Peyer's patch (tissue), 4 donors: ENCODE measurements at regions not wholly inside any gene's neighbourhood (a gene's known extent, or its start where the extent isn't known, plus 50 kb on each side); places are given as distances from the start of the nearest gene placed in this dataset.

Source experiments
- POLR2A ChIP-seq, 2 donors: fragments of 450-650 bp; IDR thresholded peaks; one replicate each; pipeline ENCODE4 v1.5.1; 2017; ENCODE audit warnings: antibody characterized with exemption in 2 of 2, mild to moderate bottlenecking in 2 of 2, moderate library complexity in 2 of 2
- TF ChIP-seq, protein P1 (sequence below), 6 experiments: fragments of 450-650 bp in 4 of 6; fragments of 200-600 bp in 2 of 6; sonication (generic) in 1 of 6; IDR thresholded peaks; one replicate each; pipeline ENCODE4 v1.5.1; 2017 to 2019; ENCODE audit warnings: antibody characterized with exemption in 6 of 6, mild to moderate bottlenecking in 3 of 6, moderate library complexity in 1 of 6

DNA sequence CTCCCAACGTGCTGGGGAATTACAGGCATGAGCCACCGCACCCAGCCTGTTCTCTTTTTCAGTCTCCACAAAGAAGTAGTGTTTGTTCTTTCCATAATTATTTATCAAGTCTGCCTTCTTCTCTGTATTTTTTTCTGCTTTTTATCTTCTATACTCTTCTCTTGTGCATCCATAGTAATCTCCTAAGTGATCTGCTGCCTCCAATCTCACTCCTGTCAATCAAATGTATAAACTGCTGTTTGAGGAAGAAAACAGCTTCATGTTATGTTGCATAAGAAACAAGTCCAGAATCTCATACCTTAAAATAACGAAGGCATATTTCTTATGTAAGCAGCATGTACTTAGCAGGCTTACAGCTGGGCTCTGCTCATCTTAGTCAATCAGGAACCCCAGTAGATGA is 801.6 kb upstream of the NR2F2 start:
- TF ChIP-seq, protein P1, sequence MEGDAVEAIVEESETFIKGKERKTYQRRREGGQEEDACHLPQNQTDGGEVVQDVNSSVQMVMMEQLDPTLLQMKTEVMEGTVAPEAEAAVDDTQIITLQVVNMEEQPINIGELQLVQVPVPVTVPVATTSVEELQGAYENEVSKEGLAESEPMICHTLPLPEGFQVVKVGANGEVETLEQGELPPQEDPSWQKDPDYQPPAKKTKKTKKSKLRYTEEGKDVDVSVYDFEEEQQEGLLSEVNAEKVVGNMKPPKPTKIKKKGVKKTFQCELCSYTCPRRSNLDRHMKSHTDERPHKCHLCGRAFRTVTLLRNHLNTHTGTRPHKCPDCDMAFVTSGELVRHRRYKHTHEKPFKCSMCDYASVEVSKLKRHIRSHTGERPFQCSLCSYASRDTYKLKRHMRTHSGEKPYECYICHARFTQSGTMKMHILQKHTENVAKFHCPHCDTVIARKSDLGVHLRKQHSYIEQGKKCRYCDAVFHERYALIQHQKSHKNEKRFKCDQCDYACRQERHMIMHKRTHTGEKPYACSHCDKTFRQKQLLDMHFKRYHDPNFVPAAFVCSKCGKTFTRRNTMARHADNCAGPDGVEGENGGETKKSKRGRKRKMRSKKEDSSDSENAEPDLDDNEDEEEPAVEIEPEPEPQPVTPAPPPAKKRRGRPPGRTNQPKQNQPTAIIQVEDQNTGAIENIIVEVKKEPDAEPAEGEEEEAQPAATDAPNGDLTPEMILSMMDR (IDR thresholded peaks at IDR 0.05) = no peak
- TF ChIP-seq POLR2A (IDR thresholded peaks at IDR 0.05) = no peak
